ENCODE measurements at regions not wholly inside any gene's neighbourhood (a gene's known extent, or its start where the extent isn't known, plus 50 kb on each side); places are given as distances from the start of the nearest gene placed in this dataset.

DNA sequence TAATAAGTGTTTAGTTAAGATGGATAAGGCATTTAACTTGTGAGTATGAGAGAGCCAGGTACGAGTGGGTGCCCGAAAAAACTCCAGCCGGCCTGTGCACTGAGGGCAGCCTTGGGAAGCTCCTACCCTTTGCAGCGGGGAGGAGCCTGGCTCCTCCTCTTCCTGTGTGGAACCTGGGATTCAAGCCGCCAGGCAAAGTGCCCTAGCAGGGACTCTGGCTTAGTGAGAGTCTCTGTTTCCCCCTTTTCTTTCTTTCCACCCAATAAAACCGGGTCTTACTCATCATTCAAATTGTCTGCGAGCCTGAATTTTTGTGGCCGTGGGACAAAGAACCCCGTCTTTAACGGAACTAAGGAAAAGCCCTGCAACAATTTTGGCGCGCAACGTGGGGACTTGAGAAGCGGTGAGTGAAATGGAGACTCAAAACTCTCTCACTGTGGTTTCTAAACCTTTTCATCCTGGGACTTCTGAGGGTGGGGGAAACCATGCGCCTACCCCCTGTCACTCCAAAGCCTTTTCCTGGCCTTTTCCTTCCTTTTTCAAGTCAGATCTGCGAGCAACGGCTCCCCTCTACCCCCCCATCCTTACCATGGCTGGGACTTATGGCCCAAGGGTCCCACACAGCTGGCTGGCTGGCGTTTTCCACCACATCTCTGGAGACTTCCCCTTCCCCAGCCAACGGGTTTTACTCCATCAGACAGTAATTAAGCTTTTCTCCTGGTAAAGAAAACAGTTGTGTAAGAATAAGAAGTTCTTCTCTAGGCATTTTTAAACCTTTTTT, 535.7 kb upstream of the ACO1 start (continued):
- no peak for TF ChIP-seq DZIP1 (CRISPR knock-in tag; IDR thresholded peaks at IDR 0.05)
- TF ChIP-seq ZNF362 (CRISPR knock-in tag; IDR thresholded peaks at IDR 0.05; ENCODE audit: borderline replicate concordance) = no peak
- peak; percentile 38; the same call in 1 of the 2 replicates for TF ChIP-seq TFAP4 (IDR thresholded peaks at IDR 0.05; ENCODE audit: borderline replicate concordance, low read depth)
- TF ChIP-seq, protein P1, sequence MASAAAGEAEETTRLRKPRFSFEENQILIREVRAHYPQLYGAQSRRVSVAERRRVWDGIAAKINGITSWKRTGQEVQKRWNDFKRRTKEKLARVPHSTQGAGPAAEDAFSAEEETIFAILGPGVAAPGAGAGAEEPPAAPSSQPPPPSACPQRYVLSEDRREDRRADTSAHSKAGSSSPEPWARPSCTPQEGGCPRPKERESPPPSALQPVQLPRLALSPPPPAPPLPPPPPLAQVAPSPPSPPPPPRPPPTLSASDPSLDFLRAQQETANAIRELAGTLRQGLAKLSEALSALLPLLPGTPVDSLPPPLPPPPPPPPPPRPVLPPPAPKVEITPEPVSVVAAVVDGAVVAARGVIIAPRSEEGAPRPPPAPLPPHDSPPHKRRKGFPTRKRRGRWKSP (CRISPR knock-in tag; IDR thresholded peaks at IDR 0.05) = no peak
- no peak for TF ChIP-seq HIVEP1 (CRISPR knock-in tag; IDR thresholded peaks at IDR 0.05)
- TF ChIP-seq, protein P2, sequence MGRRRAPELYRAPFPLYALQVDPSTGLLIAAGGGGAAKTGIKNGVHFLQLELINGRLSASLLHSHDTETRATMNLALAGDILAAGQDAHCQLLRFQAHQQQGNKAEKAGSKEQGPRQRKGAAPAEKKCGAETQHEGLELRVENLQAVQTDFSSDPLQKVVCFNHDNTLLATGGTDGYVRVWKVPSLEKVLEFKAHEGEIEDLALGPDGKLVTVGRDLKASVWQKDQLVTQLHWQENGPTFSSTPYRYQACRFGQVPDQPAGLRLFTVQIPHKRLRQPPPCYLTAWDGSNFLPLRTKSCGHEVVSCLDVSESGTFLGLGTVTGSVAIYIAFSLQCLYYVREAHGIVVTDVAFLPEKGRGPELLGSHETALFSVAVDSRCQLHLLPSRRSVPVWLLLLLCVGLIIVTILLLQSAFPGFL (CRISPR knock-in tag; IDR thresholded peaks at IDR 0.05) = no peak
- peak; percentile 54 for TF ChIP-seq ZNF687 (CRISPR knock-in tag; IDR thresholded peaks at IDR 0.05)
- TF ChIP-seq DMAP1 (CRISPR knock-in tag; IDR thresholded peaks at IDR 0.05) = no peak; the same call in 1 of the 2 replicates
- TF ChIP-seq ZNF572 (CRISPR knock-in tag; IDR thresholded peaks at IDR 0.05) = no peak
- TF ChIP-seq ISL2 (CRISPR knock-in tag; IDR thresholded peaks at IDR 0.05) = peak; percentile 39; the same call in 1 of the 2 replicates
- TF ChIP-seq EHMT2 (IDR thresholded peaks at IDR 0.05; ENCODE audit: borderline replicate concordance, low read depth, low read length) = no peak
- TF ChIP-seq SCMH1 (CRISPR knock-in tag; IDR thresholded peaks at IDR 0.05; ENCODE audit: borderline replicate concordance) = no peak
- TF ChIP-seq CENPT (CRISPR knock-in tag; IDR thresholded peaks at IDR 0.05; ENCODE audit: low read depth) = no peak
- no peak for TF ChIP-seq MEF2D (CRISPR knock-in tag; IDR thresholded peaks at IDR 0.05)
- TF ChIP-seq IKZF1 (IDR thresholded peaks at IDR 0.05) = no peak
- TF ChIP-seq ZNF709 (CRISPR knock-in tag; IDR thresholded peaks at IDR 0.05) = no peak; the same call in 1 of the 2 replicates
- no peak for TF ChIP-seq DPF2 (CRISPR knock-in tag; IDR thresholded peaks at IDR 0.05; ENCODE audit: borderline replicate concordance, low read depth)
- TF ChIP-seq CHD4 (IDR thresholded peaks at IDR 0.05; ENCODE audit: borderline replicate concordance, low read length) = no peak
